T-cell (primary cell): ENCODE measurements at regions not wholly inside any gene's neighbourhood (a gene's known extent, or its start where the extent isn't known, plus 50 kb on each side); places are given as distances from the start of the nearest gene placed in this dataset.

Experiments
- ATAC-seq, 4 experiments: fragments of 200-7000 bp in 3 of 4; fragments of 150-1000 bp in 1 of 4; cut with Tn5 transposase; replicated peaks in 1 of 4; 1 replicate in 3 of 4; 2 replicates in 1 of 4; pipeline ENCODE4 v1.10.0; 2021; ENCODE audit warnings: moderate library complexity in 3 of 4, mild to moderate bottlenecking in 2 of 4, moderate number of reproducible peaks in 1 of 4
- CTCF ChIA-PET, 2 donors: fragments of 300-600 bp; sonication (Branson Sonifier 250); formaldehyde crosslinking; loops; one replicate each; lab custom pipeline; 2022; ENCODE audit warnings: antibody characterized with exemption in 2 of 2; lab: Charles Lee
- POLR2A ChIA-PET, 2 donors: fragments of 300-600 bp; sonication (Branson Sonifier 250); formaldehyde crosslinking; loops; one replicate each; lab custom pipeline; 2022; ENCODE audit warnings: antibody characterized with exemption in 2 of 2; lab: Charles Lee
- DNase-seq, 35 experiments: peaks; one replicate each; pipeline versions ENCODE4 v3.0.0 to v3.0.0-alpha.2; 2013 to 2023
- H3K27ac ChIP-seq: one replicate; pipeline ENCODE4 v1.5.1; 2013; ENCODE audit warnings: low read length
- H3K27me3 ChIP-seq, 2 experiments: replicated peaks in 1 of 2; 1 replicate in 1 of 2; 2 replicates in 1 of 2; pipeline versions ENCODE4 v1.6.1 to v1.7.0; 2013; ENCODE audit warnings: low read length in 1 of 2, mixed read lengths in 1 of 2; ENCODE audit not compliant: control insufficient read depth in 2 of 2, insufficient read depth in 2 of 2; ENCODE audit errors: extremely low read depth in 1 of 2
- H3K36me3 ChIP-seq, 2 donors: 1 replicate in 1 of 2; 2 replicates in 1 of 2; pipeline versions ENCODE4 v1.6.1 to v1.7.0; 2013; ENCODE audit warnings: low read length in 1 of 2; ENCODE audit not compliant: control insufficient read depth in 2 of 2, insufficient read depth in 1 of 2; ENCODE audit errors: extremely low read depth in 1 of 2
- H3K4me1 ChIP-seq, 2 experiments: 1 replicate in 1 of 2; 2 replicates in 1 of 2; pipeline versions ENCODE4 v1.6.1 to v1.7.0; 2013; ENCODE audit warnings: low read length in 2 of 2, mixed read lengths in 1 of 2; ENCODE audit not compliant: insufficient read depth in 2 of 2, control insufficient read depth in 1 of 2; ENCODE audit errors: extremely low read depth in 1 of 2
- H3K4me3 ChIP-seq, 2 donors: 1 replicate in 1 of 2; 2 replicates in 1 of 2; pipeline versions ENCODE4 v1.5.1 to v1.7.0; 2013; ENCODE audit warnings: mild to moderate bottlenecking in 2 of 2, low read length in 1 of 2, moderate library complexity in 1 of 2; ENCODE audit not compliant: control insufficient read depth in 1 of 2; ENCODE audit errors: extremely low read depth in 1 of 2
- H3K9me3 ChIP-seq: 2 replicates; pipeline ENCODE4 v1.7.0; 2013
- H3K27ac Mint-ChIP-seq, 2 donors: one replicate each; pipeline ENCODE4 v1.8.0; 2020 to 2021; ENCODE audit warnings: mild to moderate bottlenecking in 2 of 2, mixed read lengths in 2 of 2
- H3K27me3 Mint-ChIP-seq, 2 donors: one replicate each; pipeline ENCODE4 v1.8.0; 2021 to 2022; ENCODE audit warnings: mixed read lengths in 2 of 2
- H3K36me3 Mint-ChIP-seq: one replicate; pipeline ENCODE4 v1.8.0; 2021; ENCODE audit warnings: mixed read lengths
- H3K4me1 Mint-ChIP-seq, 3 donors: one replicate each; pipeline ENCODE4 v1.8.0; 2020 to 2022; ENCODE audit warnings: mixed read lengths in 3 of 3, mild to moderate bottlenecking in 1 of 3
- H3K4me3 Mint-ChIP-seq, 3 donors: one replicate each; pipeline ENCODE4 v1.8.0; 2020 to 2022; ENCODE audit warnings: mild to moderate bottlenecking in 3 of 3, mixed read lengths in 3 of 3, moderate library complexity in 3 of 3
- H3K9me3 Mint-ChIP-seq, 3 donors: one replicate each; pipeline ENCODE4 v1.8.0; 2020 to 2022; ENCODE audit warnings: mixed read lengths in 3 of 3
- WGBS: methylation state at CpG from one replicate; pipeline ENCODE4 v1.1.5; 2013; ENCODE audit warnings: missing lambda C conversion rate; ENCODE audit not compliant: insufficient coverage; 5-methylcytosine and 5-hydroxymethylcytosine counted together

DNA sequence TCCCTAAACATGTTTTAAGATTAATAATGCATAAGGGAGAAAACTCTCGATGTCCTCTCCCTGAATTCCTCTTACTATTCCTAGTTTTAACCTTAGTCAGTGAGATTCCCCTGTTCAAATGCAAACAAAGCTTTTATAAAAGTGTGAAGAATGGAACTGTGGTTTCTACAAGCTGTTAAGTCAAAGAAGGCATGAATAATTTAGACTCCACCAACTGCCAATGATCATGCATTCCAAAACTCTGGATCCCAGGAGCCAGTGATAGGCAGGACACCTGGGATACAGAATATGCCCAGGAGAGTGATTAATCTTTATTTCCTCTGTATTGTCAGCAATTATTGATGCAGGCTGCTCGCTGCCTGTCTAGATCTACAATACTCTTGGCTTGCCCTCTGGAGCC lies 190.3 kb upstream of the ATF7IP start:
- H3K4me3 Mint-ChIP-seq, result no peak overlapping the region
- no peaks in the 10 kb centered on the region for H3K9me3 Mint-ChIP-seq
- DNase-seq (no peak), ATAC-seq (no peak)
- Histone ChIP-seq H3K9me3 (no peaks in the 10 kb centered on the region), H3K27ac (no peak overlapping the region), H3K4me1 (no peaks in the 10 kb centered on the region), H3K27me3 (peaks cover 0 to 2% of the 10 kb centered on the region in 2 experiments), H3K4me3 (no peak overlapping the region), H3K36me3 (no peaks in the 10 kb centered on the region)
- 86% methylated on average over 1 of the region's 2 CpGs for WGBS
- H3K27ac Mint-ChIP-seq, result no peak overlapping the region
- ChIA-PET POLR2A (no interaction called here), CTCF (no interaction called here)
- H3K27me3 Mint-ChIP-seq, result peaks cover 11 to 16% of the 10 kb centered on the region in 2 donors
- H3K36me3 Mint-ChIP-seq, result no peaks in the 10 kb centered on the region
- H3K4me1 Mint-ChIP-seq, result peaks cover 0 to 2% (median 0%) of the 10 kb centered on the region in 3 donors

DNA sequence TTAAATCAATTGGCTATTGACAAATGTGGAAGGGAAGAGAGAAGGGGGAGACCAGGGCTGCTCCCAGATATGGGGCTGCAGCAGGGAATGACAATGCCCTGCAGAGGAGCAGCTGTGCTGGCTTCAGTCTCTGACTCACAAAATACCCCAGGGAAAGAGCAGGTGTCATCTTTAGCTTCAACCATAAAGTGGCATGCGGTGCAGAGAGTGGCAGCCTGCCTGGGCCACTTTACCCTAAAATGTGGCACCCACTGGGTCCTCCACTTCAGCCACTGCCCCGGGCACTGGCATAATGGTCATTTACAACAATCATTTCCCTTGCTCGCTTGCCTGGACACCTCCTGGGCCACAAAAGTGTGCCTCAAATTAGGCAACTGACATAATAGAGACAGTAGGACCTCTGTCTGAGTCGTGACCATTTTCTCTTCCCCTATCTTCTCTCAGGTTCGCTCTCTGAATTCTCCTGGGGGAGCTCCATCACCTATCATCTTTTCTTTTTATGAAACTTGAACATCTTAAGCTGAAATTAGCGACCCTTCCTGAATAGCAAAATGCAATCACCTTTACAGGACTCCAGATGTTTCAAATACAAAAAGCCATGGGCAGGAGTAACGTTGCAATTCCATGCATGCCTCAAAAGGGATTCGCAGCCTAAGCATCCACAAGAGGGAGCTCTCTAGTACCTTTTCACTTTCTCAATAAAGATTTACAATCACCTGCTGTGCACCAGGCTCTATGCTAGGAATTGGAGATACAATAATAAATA lies 179.9 kb upstream of the ATF7IP start:
- no peak overlapping the region for H3K27ac ChIP-seq
- Mint-ChIP-seq H3K27me3 (peaks cover 3 to 20% of the 10 kb centered on the region in 2 donors), H3K27ac (no peak overlapping the region), H3K4me3 (no peak overlapping the region), H3K36me3 (no peaks in the 10 kb centered on the region), H3K9me3 (no peaks in the 10 kb centered on the region), H3K4me1 (peaks cover 0 to 2% (median 0%) of the 10 kb centered on the region in 3 donors)
- ATAC-seq (no peak), DNase-seq (peak in 13 of 35 experiments; percentile 1 to 54 (median 8))
- no peaks in the 10 kb centered on the region for H3K9me3 ChIP-seq
- WGBS, result 54% methylated on average over 4 of the region's 8 CpGs
- peaks cover 0 to 8% of the 10 kb centered on the region in 2 experiments for H3K27me3 ChIP-seq
- no peak overlapping the region for H3K4me3 ChIP-seq
- no peaks in the 10 kb centered on the region for H3K4me1 ChIP-seq
- POLR2A ChIA-PET, result no interaction called here
- no peaks in the 10 kb centered on the region for H3K36me3 ChIP-seq
- CTCF ChIA-PET, result interaction anchor here (0.5 to 1.9 kb wide), 12 partner anchors 11 to 1149 kb away, joined by 3 to 7 read pairs (median 3); partner anchors contain the start of gene ATF7IP (in 1 of the 2)

GRCh38 chr12:14186193-14186502 lies 179.3 kb upstream of the ATF7IP start:
- WGBS, result no CpG with 5 or more reads among the region's 2 CpGs
- POLR2A ChIA-PET, result no interaction called here

DNA sequence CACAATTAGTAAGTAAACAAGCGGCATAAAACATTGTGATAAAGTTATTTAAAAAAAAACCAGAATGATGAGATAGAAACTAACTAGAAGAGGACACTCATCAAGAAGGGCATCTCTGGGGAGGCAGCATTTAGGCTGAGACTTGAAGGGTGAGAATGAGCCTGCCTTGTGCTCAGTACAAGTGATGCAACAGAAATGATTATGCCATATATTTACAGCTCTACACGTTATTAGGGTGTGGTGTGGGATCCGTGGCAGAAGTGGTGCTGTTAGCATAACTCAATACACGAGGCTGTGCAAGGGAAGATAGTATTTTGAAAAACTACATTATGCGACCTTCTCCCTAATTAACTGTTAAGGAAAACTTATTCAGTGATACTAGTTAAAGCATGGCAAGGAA lies 178.5 kb upstream of the ATF7IP start:
- no peak for DNase-seq
- Mint-ChIP-seq H3K27ac (no peak overlapping the region), H3K9me3 (no peaks in the 10 kb centered on the region), H3K4me3 (no peak overlapping the region), H3K27me3 (peaks cover 3 to 13% of the 10 kb centered on the region in 2 donors), H3K4me1 (peaks cover 0 to 2% (median 0%) of the 10 kb centered on the region in 3 donors), H3K36me3 (no peaks in the 10 kb centered on the region)
- POLR2A ChIA-PET, result interaction anchor here in 1 of 2 donors (0.5 kb wide), 1 partner anchor 353 kb away, joined by 3 read pairs; no protein-coding TSS in a partner anchor
- Histone ChIP-seq H3K27me3 (peaks cover 0 to 8% of the 10 kb centered on the region in 2 experiments), H3K36me3 (no peaks in the 10 kb centered on the region), H3K9me3 (no peaks in the 10 kb centered on the region), H3K4me3 (no peak overlapping the region), H3K4me1 (no peaks in the 10 kb centered on the region), H3K27ac (no peak overlapping the region)
- WGBS, result no CpG with 5 or more reads among the region's 5 CpGs
- CTCF ChIA-PET, result interaction anchor here (0.6 to 0.9 kb wide), 2 partner anchors 178 to 230 kb away, joined by 3 read pairs; no protein-coding TSS in a partner anchor
- ATAC-seq, result no peak

More at GRCh38 chr12:14186193-14186502, 179.3 kb upstream of the ATF7IP start:
- H3K4me1 Mint-ChIP-seq, result peaks cover 0 to 2% (median 0%) of the 10 kb centered on the region in 3 donors
- H3K9me3 Mint-ChIP-seq, result no peaks in the 10 kb centered on the region
- CTCF ChIA-PET, result interaction anchor here (0.5 to 1.9 kb wide), 9 partner anchors 12 to 232 kb away, joined by 3 to 7 read pairs (median 3); partner anchors contain the start of gene ATF7IP (in 1 of the 2)
- ATAC-seq (no peak), DNase-seq (no peak)
- no peak overlapping the region for H3K4me3 Mint-ChIP-seq
- no peak overlapping the region for H3K27ac Mint-ChIP-seq
- no peaks in the 10 kb centered on the region for H3K4me1 ChIP-seq
- H3K27me3 Mint-ChIP-seq, result peaks cover 3 to 16% of the 10 kb centered on the region in 2 donors
- H3K27ac ChIP-seq, result no peak overlapping the region
- H3K36me3 ChIP-seq, result no peaks in the 10 kb centered on the region
- no peaks in the 10 kb centered on the region for H3K36me3 Mint-ChIP-seq
- H3K9me3 ChIP-seq, result no peaks in the 10 kb centered on the region
- H3K4me3 ChIP-seq, result no peak overlapping the region
- H3K27me3 ChIP-seq, result peaks cover 0 to 8% of the 10 kb centered on the region in 2 experiments

DNA sequence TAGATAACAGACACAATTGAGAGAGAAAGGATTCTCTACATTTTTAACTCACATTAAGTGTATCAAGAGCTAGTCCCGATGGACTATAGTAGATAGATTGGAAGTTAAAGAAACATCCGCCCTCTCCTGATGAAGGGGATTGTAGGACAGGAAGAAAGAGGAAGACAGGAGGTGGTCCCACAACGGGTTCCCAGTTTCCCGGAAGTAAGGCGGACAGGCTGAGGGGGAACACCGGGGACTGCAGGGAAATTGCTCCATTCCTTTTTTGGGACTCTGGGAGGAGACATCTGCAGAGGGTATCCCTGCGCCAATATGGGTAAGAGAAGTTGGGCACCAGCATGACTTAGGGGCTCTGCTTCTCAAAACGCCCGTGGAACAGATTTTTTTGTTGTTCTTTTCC lies 177.5 kb upstream of the ATF7IP start:
- no peak overlapping the region for H3K4me3 ChIP-seq
- no peaks in the 10 kb centered on the region for H3K36me3 Mint-ChIP-seq
- ATAC-seq (no peak), DNase-seq (no peak)
- no peaks in the 10 kb centered on the region for H3K36me3 ChIP-seq
- WGBS, result 92% methylated on average over 2 of the region's 9 CpGs
- H3K4me1 Mint-ChIP-seq, result peaks cover 0 to 2% (median 0%) of the 10 kb centered on the region in 3 donors
- no peaks in the 10 kb centered on the region for H3K9me3 ChIP-seq
- POLR2A ChIA-PET, result interaction anchor here in 1 of 2 donors (1.1 kb wide), 1 partner anchor 477 kb away, joined by 5 read pairs; no protein-coding TSS in a partner anchor
- peaks cover 0 to 8% of the 10 kb centered on the region in 2 experiments for H3K27me3 ChIP-seq
- H3K4me3 Mint-ChIP-seq, result no peak overlapping the region
- peaks cover 3 to 13% of the 10 kb centered on the region in 2 donors for H3K27me3 Mint-ChIP-seq
- no peak overlapping the region for H3K27ac ChIP-seq
- H3K4me1 ChIP-seq, result no peaks in the 10 kb centered on the region
- H3K9me3 Mint-ChIP-seq, result no peaks in the 10 kb centered on the region
- no peak overlapping the region for H3K27ac Mint-ChIP-seq
- CTCF ChIA-PET, result interaction anchor here in 1 of 2 donors (0.6 kb wide), 1 partner anchor 626 kb away, joined by 3 read pairs; the partner anchor contains the start of gene SMCO3

GRCh38 chr12:14188744-14189143 lies 176.7 kb upstream of the ATF7IP start:
- H3K9me3 Mint-ChIP-seq, result no peaks in the 10 kb centered on the region
- Histone ChIP-seq H3K27ac (no peak overlapping the region), H3K4me3 (no peak overlapping the region), H3K4me1 (no peaks in the 10 kb centered on the region), H3K36me3 (no peaks in the 10 kb centered on the region), H3K9me3 (no peaks in the 10 kb centered on the region), H3K27me3 (peaks cover 0 to 11% of the 10 kb centered on the region in 2 experiments)
- H3K4me1 Mint-ChIP-seq, result peaks cover 0 to 2% (median 0%) of the 10 kb centered on the region in 3 donors
- no peak overlapping the region for H3K4me3 Mint-ChIP-seq
- POLR2A ChIA-PET, result interaction anchor here in 1 of 2 donors (0.5 to 1.1 kb wide), 2 partner anchors 160 to 476 kb away, joined by 5 to 8 read pairs; no protein-coding TSS in a partner anchor
- no peak overlapping the region for H3K27ac Mint-ChIP-seq
- DNase-seq (no peak), ATAC-seq (no peak)
- CTCF ChIA-PET, result interaction anchor here in 1 of 2 donors (0.6 kb wide), 1 partner anchor 625 kb away, joined by 3 read pairs; the partner anchor contains the start of gene SMCO3
- WGBS, result no CpG with 5 or more reads among the region's 2 CpGs
- H3K36me3 Mint-ChIP-seq, result no peaks in the 10 kb centered on the region
- peaks cover 3 to 13% of the 10 kb centered on the region in 2 donors for H3K27me3 Mint-ChIP-seq
